HepG2 (cell line): ENCODE measurements at regions not wholly inside any gene's neighbourhood (a gene's known extent, or its start where the extent isn't known, plus 50 kb on each side); places are given as distances from the start of the nearest gene placed in this dataset.

Source experiments
- ATAC-seq: fragments of 200-7000 bp; cut with Tn5 transposase; 3 replicates; pipeline ENCODE4 v1.9.1; 2020; ENCODE audit warnings: mild to moderate bottlenecking, moderate library complexity
- BruUV-seq: library from RNA; stranded (reverse); fragments of 400-500 nt; replicated peaks from 2 replicates; lab custom pipeline; 2021; lab: Mats Ljungman, UMichigan
- CTCF ChIA-PET: fragments of 300-600 bp; formaldehyde crosslinking; extraction: SDS; loops from one replicate; lab custom pipeline; 2021; ENCODE audit warnings: low total read pairs, inconsistent platforms, low intra/inter-chr PET ratio; lab: Yijun Ruan, JAX
- POLR2A ChIA-PET: fragments of 350-600 bp; sonication (Branson Sonifier 250); formaldehyde crosslinking; loops from one replicate; lab custom pipeline; 2020; ENCODE audit warnings: antibody characterized with exemption, inconsistent platforms; lab: Yijun Ruan, JAX
- DNase-seq: peaks from one replicate; pipeline ENCODE4 v3.0.0-alpha.2; 2015; ENCODE audit warnings: low spot score
- FAIRE-seq: peaks from 3 replicates; lab custom pipeline; 2011; peaks lifted over from hg19 to GRCh38; lab: Jason Lieb, UNC
- H2AFZ ChIP-seq: one replicate; pipeline ENCODE4 v1.6.1; 2011; ENCODE audit warnings: low read length, inconsistent platforms
- H3K27ac ChIP-seq: fragments of 300-600 bp; 3 replicates; pipeline ENCODE4 v1.8.0; 2011; ENCODE audit warnings: mixed run types, mild to moderate bottlenecking, mixed read lengths, low read length, inconsistent platforms; ENCODE audit not compliant: insufficient read depth; ENCODE audit errors: extremely low read length
- H3K27me3 ChIP-seq, 2 experiments: fragments of 200-600 bp in 1 of 2; 2 replicates in 1 of 2; 3 replicates in 1 of 2; pipeline versions ENCODE4 v1.6.0 to v1.8.0; 2011; ENCODE audit warnings: low read length in 2 of 2, mild to moderate bottlenecking in 2 of 2, moderate library complexity in 2 of 2, inconsistent platforms in 1 of 2; ENCODE audit not compliant: insufficient read depth in 2 of 2, control insufficient read depth in 1 of 2
- H3K36me3 ChIP-seq, 2 experiments: fragments of 200-600 bp in 1 of 2; replicated peaks in 1 of 2; 2 replicates in 1 of 2; 3 replicates in 1 of 2; pipeline versions ENCODE4 v1.5.1 to v1.8.0; 2011; ENCODE audit warnings: low read length in 2 of 2, inconsistent platforms in 1 of 2; ENCODE audit not compliant: insufficient read depth in 2 of 2, control insufficient read depth in 1 of 2
- H3K4me1 ChIP-seq: 2 replicates; pipeline ENCODE4 v1.5.1; 2012; ENCODE audit warnings: low read length, inconsistent platforms; ENCODE audit not compliant: insufficient read depth
- H3K4me2 ChIP-seq: 2 replicates; pipeline ENCODE4 v1.6.0; 2011; ENCODE audit warnings: low read depth, low read length, inconsistent platforms
- H3K4me3 ChIP-seq, 3 experiments: fragments of 200-600 bp in 1 of 3; sonication (generic), shearing (Covaris generic) in 1 of 3; replicated peaks in 1 of 3; 2 replicates each; pipeline ENCODE4 v1.5.1; 2011 to 2016; ENCODE audit warnings: low read length in 3 of 3, inconsistent platforms in 2 of 3, low read depth in 2 of 3, mild to moderate bottlenecking in 2 of 3, control low read depth in 1 of 3, mixed read lengths in 1 of 3; ENCODE audit not compliant: insufficient read depth in 1 of 3
- H3K79me2 ChIP-seq: one replicate; pipeline ENCODE4 v1.6.1; 2011; ENCODE audit warnings: low read length, inconsistent platforms; ENCODE audit not compliant: insufficient read depth
- H3K9ac ChIP-seq: 2 replicates; pipeline ENCODE4 v1.6.0; 2011; ENCODE audit warnings: mild to moderate bottlenecking, low read depth, low read length, inconsistent platforms; ENCODE audit not compliant: insufficient read depth
- H3K9me3 ChIP-seq: 2 replicates; pipeline ENCODE4 v1.5.1; 2012; ENCODE audit warnings: mild to moderate bottlenecking, low read length
- H4K20me1 ChIP-seq: 2 replicates; pipeline ENCODE4 v1.6.0; 2011; ENCODE audit warnings: inconsistent platforms, mild to moderate bottlenecking, low read length, moderate library complexity; ENCODE audit not compliant: insufficient read depth
- E2F1 ChIP-seq: sonication (generic); formaldehyde crosslinking; IDR thresholded peaks from 2 replicates; pipeline ENCODE4 v1.5.0; 2020; ENCODE audit warnings: missing genetic modification reagents
- GABPA ChIP-seq, 2 experiments: IDR thresholded peaks; 2 replicates each; pipeline ENCODE4 v1.6.1; 2011 to 2016; ENCODE audit warnings: low read depth in 2 of 2, low read length in 1 of 2, missing biosample characterization in 1 of 2, missing genetic modification characterization in 1 of 2
- GTF3A ChIP-seq: sonication (generic); formaldehyde crosslinking; conservative IDR thresholded peaks from 2 replicates; pipeline ENCODE4 v1.4.0; 2020; ENCODE audit warnings: mild to moderate bottlenecking, missing genetic modification reagents
- KDM4B ChIP-seq: sonication (generic); formaldehyde crosslinking; IDR thresholded peaks from 2 replicates; pipeline ENCODE4 v1.4.0; 2020; ENCODE audit warnings: missing genetic modification reagents
- KLF12 ChIP-seq: sonication (generic); formaldehyde crosslinking; IDR thresholded peaks from 2 replicates; pipeline ENCODE4 v1.4.0; 2020; ENCODE audit warnings: missing genetic modification reagents, borderline replicate concordance
- ONECUT2 ChIP-seq: sonication (generic); formaldehyde crosslinking; IDR thresholded peaks from 2 replicates; pipeline ENCODE4 v1.4.0; 2020; ENCODE audit warnings: missing genetic modification reagents
- PAX8 ChIP-seq: sonication (generic); formaldehyde crosslinking; IDR thresholded peaks from 2 replicates; pipeline ENCODE4 v1.8.0; 2022; ENCODE audit warnings: mild to moderate bottlenecking, missing genetic modification reagents, borderline replicate concordance
- PREB ChIP-seq: sonication (generic); formaldehyde crosslinking; IDR thresholded peaks from 2 replicates; pipeline ENCODE4 v1.4.0; 2020; ENCODE audit warnings: missing genetic modification reagents
- RARA ChIP-seq: IDR thresholded peaks from 2 replicates; pipeline ENCODE4 v1.6.1; 2016; ENCODE audit warnings: missing genetic modification reagents, missing compliant biosample characterization
- ZBED4 ChIP-seq: sonication (generic); formaldehyde crosslinking; IDR thresholded peaks from 2 replicates; pipeline ENCODE4 v1.4.0; 2020; ENCODE audit warnings: missing genetic modification reagents, borderline replicate concordance
- ZBTB4 ChIP-seq: sonication (generic); formaldehyde crosslinking; IDR thresholded peaks from 2 replicates; pipeline ENCODE4 v1.4.0; 2020; ENCODE audit warnings: missing genetic modification reagents, mild to moderate bottlenecking, borderline replicate concordance
- ZNF138 ChIP-seq: sonication (generic); formaldehyde crosslinking; IDR thresholded peaks from 2 replicates; pipeline ENCODE4 v1.5.0; 2020; ENCODE audit warnings: mild to moderate bottlenecking, low read depth, missing genetic modification reagents
- ZNF543 ChIP-seq: sonication (generic); formaldehyde crosslinking; IDR thresholded peaks from 2 replicates; pipeline ENCODE4 v1.4.0; 2020; ENCODE audit warnings: mild to moderate bottlenecking, missing genetic modification reagents
- ZNF564 ChIP-seq: sonication (generic); formaldehyde crosslinking; IDR thresholded peaks from 2 replicates; pipeline ENCODE4 v1.8.1; 2023; ENCODE audit warnings: mild to moderate bottlenecking, missing genetic modification reagents
- in situ Hi-C: cut with HindIII; loops from 2 replicates; pipeline ENCODE4 v1.10.0; 2017; ENCODE audit warnings: low pct_unique_long_range_greater_than_20kb; ENCODE audit not compliant: extremely low pct_ligation_motif_present
- intact Hi-C: fragments of 100-400 bp; cut with micrococcal nuclease; formaldehyde crosslinking; loops from one replicate; pipeline ENCODE4 v1.10.0; 2022; ENCODE audit not compliant: unreplicated experiment
- TF ChIP-seq, protein P1 (sequence below): IDR thresholded peaks from 2 replicates; pipeline ENCODE4 v1.6.1; 2016; ENCODE audit warnings: low read depth, control low read depth

DNA sequence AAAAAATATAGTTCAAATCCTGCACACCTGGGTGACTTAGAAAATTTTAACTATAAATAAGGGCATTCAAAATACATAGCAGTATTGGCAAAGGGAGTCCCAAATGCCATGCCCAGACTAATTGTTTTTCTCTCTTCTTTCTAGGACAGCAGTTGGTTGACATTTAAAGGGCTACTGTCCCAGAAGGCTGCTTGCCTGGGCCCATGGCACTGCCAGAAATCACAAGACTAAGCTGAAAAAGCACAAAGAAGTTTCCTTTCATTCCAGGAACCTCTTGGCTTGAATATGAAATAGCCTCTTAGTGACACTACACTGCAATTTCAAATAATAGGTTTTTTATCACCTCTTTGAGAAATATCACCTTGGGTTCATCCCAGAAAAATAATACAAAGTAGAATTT lies 388.9 kb upstream of the TRPC7 start:
- Histone ChIP-seq H3K4me2 (no peak overlapping the region), H3K9ac (no peak overlapping the region), H3K27ac (no peak overlapping the region), H4K20me1 (no peaks in the 10 kb centered on the region), H2AFZ (no peak overlapping the region), H3K36me3 (no peaks in the 10 kb centered on the region), H3K79me2 (no peaks in the 10 kb centered on the region), H3K27me3 (no peaks in the 10 kb centered on the region), H3K4me1 (no peaks in the 10 kb centered on the region), H3K4me3 (no peak overlapping the region), H3K9me3 (no peaks in the 10 kb centered on the region)
- FAIRE-seq (no peak), DNase-seq (no peak), ATAC-seq (no peak)
- CTCF ChIA-PET, result no interaction called here
- in situ Hi-C loops (loop anchor here (25.0 kb wide), 1 partner anchor 392 kb away; the partner anchor contains the start of gene TRPC7), intact Hi-C loops (no loop called here)
- no TSS peak for BruUV-seq
- POLR2A ChIA-PET, result no interaction called here
- TF ChIP-seq ZNF564 (CRISPR knock-in tag) (no peak), ZBED4 (CRISPR knock-in tag) (no peak), E2F1 (CRISPR knock-in tag) (no peak), ZBTB4 (CRISPR knock-in tag) (no peak), ZNF543 (CRISPR knock-in tag) (no peak), ZNF138 (CRISPR knock-in tag) (no peak), PREB (CRISPR knock-in tag) (no peak), ONECUT2 (CRISPR knock-in tag) (no peak), KLF12 (no peak), PAX8 (CRISPR knock-in tag) (no peak), GTF3A (CRISPR knock-in tag) (no peak), RARA (CRISPR knock-in tag) (no peak), GABPA (IDR thresholded peaks at IDR 0.05; ENCODE audit: low read depth, low read length) (no peak), GABPA (CRISPR knock-in tag; IDR thresholded peaks at IDR 0.05; ENCODE audit: low read depth) (no peak), KDM4B (no peak)
- TF ChIP-seq, protein P1, sequence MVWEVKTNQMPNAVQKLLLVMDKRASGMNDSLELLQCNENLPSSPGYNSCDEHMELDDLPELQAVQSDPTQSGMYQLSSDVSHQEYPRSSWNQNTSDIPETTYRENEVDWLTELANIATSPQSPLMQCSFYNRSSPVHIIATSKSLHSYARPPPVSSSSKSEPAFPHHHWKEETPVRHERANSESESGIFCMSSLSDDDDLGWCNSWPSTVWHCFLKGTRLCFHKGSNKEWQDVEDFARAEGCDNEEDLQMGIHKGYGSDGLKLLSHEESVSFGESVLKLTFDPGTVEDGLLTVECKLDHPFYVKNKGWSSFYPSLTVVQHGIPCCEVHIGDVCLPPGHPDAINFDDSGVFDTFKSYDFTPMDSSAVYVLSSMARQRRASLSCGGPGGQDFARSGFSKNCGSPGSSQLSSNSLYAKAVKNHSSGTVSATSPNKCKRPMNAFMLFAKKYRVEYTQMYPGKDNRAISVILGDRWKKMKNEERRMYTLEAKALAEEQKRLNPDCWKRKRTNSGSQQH (CRISPR knock-in tag), result no peak
